Stimulated activated effector memory CD8-positive, alpha-beta T cell treated with anti-CD3 and anti-CD28 coated beads, Interleukin-12 subunit alpha, Interleukin-12 subunit beta, amount 100 ng/mL, for 72 hours (primary cell): ENCODE measurements at regions not wholly inside any gene's neighbourhood (a gene's known extent, or its start where the extent isn't known, plus 50 kb on each side); places are given as distances from the start of the nearest gene placed in this dataset.
A peak's percentile ranks its signal among the peaks of the same experiment; 100 is the strongest.
"Not testable (repeated sequence)": the region's sequence is repeated elsewhere in the genome, so short reads cannot be mapped to it uniquely, and the experiment has no call there.

Experiments used
- ATAC-seq: fragments of 150-1000 bp; cut with Tn5 transposase; 2 replicates; pipeline ENCODE4 v1.10.0; 2021
- DNase-seq, 2 donors: peaks; one replicate each; pipeline ENCODE4 v3.0.0; 2021 to 2022; ENCODE audit warnings: low spot score in 2 of 2
- H3K27ac Mint-ChIP-seq: one replicate; pipeline ENCODE4 v1.8.0; 2022; ENCODE audit warnings: mild to moderate bottlenecking, mixed read lengths
- H3K36me3 Mint-ChIP-seq: one replicate; pipeline ENCODE4 v1.8.0; 2022; ENCODE audit warnings: mild to moderate bottlenecking, mixed read lengths
- H3K4me1 Mint-ChIP-seq: one replicate; pipeline ENCODE4 v1.8.0; 2022; ENCODE audit warnings: mixed read lengths
- H3K4me3 Mint-ChIP-seq: one replicate; pipeline ENCODE4 v1.8.0; 2022; ENCODE audit warnings: mild to moderate bottlenecking, mixed read lengths
- H3K9me3 Mint-ChIP-seq: one replicate; pipeline ENCODE4 v1.8.0; 2022; ENCODE audit warnings: mixed read lengths

DNA sequence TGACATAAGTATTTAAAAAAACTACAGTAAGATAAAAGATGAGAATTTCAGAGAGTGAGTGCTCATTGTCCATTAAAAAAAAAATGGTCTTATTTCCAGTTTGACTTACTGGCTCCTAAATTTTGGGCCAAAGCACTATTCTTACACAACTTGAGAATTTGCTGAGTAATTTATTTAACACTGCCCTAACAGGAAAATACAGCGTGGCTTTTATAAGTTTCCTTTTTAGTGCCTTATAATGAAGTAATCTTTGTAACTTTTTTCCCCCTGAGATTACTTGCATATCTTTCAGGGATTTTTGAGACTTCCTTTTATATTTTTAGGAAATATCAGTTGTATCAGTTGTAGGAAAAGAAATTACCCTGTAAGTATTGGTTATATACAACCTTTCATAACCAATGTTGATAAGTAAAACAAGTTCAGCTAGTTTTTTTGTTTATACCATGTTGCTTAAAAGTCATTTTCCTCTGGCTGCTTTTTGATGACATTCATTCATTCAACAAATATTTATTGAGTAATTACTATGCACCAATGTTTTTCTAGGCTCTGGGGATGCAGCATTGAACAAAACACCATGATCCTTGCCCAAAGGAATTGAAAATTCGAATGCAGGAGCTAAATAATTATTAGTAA lies 106.4 kb upstream of the SGK1 start:
- ATAC-seq: no peak
- Mint-ChIP-seq H3K27ac (no peak overlapping the region), H3K36me3 (no peaks in the 10 kb centered on the region), H3K9me3 (no peaks in the 10 kb centered on the region), H3K4me3 (no peak overlapping the region), H3K4me1 (peaks cover 12% of the 10 kb centered on the region)
- DNase-seq: no peak

GRCh38 chr6:134422426-134423231 lies 104.7 kb upstream of the SGK1 start:
- Mint-ChIP-seq H3K4me1 (peaks cover 16% of the 10 kb centered on the region), H3K36me3 (no peaks in the 10 kb centered on the region), H3K9me3 (no peaks in the 10 kb centered on the region), H3K27ac (no peak overlapping the region), H3K4me3 (no peak overlapping the region)
- ATAC-seq (peak; percentile 59), DNase-seq (no peak)

- Mint-ChIP-seq H3K36me3 (no peaks in the 10 kb centered on the region), H3K9me3 (no peaks in the 10 kb centered on the region), H3K4me1 (peaks cover 21% of the 10 kb centered on the region), H3K27ac (no peak overlapping the region), H3K4me3 (no peak overlapping the region)
- DNase-seq (no peak), ATAC-seq (no peak)
Measured at GRCh38 chr6:134421501-134421900, 103.6 kb upstream of the SGK1 start.

DNA sequence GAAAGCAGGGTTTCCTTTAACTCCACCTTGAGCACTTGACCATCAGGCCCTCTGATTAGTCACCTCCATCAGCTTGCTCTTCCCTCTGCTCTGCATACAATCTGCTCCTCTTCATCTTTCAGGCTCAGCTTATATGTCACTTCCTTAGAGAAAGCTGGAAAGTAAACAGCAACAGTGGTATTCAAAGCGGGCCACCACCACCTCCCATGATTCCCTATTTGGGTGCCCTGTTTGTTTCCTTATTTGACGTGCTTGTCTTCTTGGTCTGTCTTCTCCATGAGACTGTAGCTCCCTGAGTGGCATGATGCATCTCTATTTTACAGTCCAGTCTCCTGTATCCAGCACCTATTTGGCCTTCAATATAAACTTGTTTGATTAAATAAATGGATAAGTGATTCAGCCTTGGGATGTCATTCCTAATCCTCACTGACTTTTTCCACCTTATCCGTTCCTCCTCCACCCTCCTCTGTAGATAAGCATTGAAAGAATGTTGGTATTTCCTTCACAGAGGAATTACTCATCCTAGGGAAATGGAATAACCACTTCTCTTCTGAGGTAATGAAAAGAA lies 102.8 kb upstream of the SGK1 start:
- Mint-ChIP-seq H3K27ac (no peak overlapping the region), H3K9me3 (no peaks in the 10 kb centered on the region), H3K4me3 (no peak overlapping the region), H3K4me1 (peaks cover 23% of the 10 kb centered on the region), H3K36me3 (no peaks in the 10 kb centered on the region)
- no peak for DNase-seq
- no peak for ATAC-seq

DNA sequence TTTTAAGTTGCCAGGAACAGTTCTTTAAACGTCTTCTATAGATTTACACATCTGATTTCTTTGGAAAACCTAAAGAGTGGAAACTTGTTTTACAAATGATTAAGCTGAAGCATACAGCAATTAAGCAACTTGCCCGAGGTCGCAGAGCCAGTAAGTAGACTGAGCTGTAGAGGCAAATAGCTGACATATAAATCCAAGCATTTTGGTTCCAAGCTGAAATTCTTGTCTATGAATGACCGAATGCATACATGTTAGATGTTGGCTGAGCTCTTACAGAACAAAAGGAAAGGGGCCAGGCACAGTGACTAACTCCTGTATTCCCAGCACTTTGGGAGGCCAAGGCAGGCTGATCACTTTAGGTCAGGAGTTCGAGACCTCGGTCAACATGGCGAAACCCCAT lies 101.8 kb upstream of the SGK1 start:
- ATAC-seq (no peak), DNase-seq (no peak)
- Mint-ChIP-seq H3K9me3 (no peaks in the 10 kb centered on the region), H3K36me3 (no peaks in the 10 kb centered on the region), H3K27ac (no peak overlapping the region), H3K4me1 (peaks cover 23% of the 10 kb centered on the region), H3K4me3 (no peak overlapping the region)

GRCh38 chr6:134416418-134417154 lies 98.7 kb upstream of the SGK1 start:
- Mint-ChIP-seq H3K4me1 (peaks cover 14% of the 10 kb centered on the region), H3K36me3 (no peaks in the 10 kb centered on the region)

GRCh38 chr6:134415656-134416055 lies 97.7 kb upstream of the SGK1 start:
- Mint-ChIP-seq H3K27ac (peak overlapping the region; percentile 71), H3K36me3 (no peaks in the 10 kb centered on the region), H3K4me3 (no peak overlapping the region), H3K9me3 (no peaks in the 10 kb centered on the region), H3K4me1 (peaks cover 14% of the 10 kb centered on the region)
- ATAC-seq (no peak), DNase-seq (no peak)

More at GRCh38 chr6:134416418-134417154, 98.7 kb upstream of the SGK1 start:
- DNase-seq (no peak), ATAC-seq (peak; percentile 86)
- H3K4me3 Mint-ChIP-seq: peak overlapping the region; percentile 22
- H3K9me3 Mint-ChIP-seq: no peaks in the 10 kb centered on the region
- H3K27ac Mint-ChIP-seq: peak overlapping the region; percentile 71

GRCh38 chr6:134415194-134415593 lies 97.3 kb upstream of the SGK1 start:
- ATAC-seq: no peak
- Mint-ChIP-seq H3K27ac (peak overlapping the region; percentile 71), H3K4me1 (peaks cover 14% of the 10 kb centered on the region), H3K4me3 (no peak overlapping the region), H3K9me3 (no peaks in the 10 kb centered on the region), H3K36me3 (no peaks in the 10 kb centered on the region)
- DNase-seq: no peak

GRCh38 chr6:134414793-134415192 lies 96.9 kb upstream of the SGK1 start:
- Mint-ChIP-seq H3K9me3 (no peaks in the 10 kb centered on the region), H3K27ac (no peak overlapping the region), H3K4me3 (no peak overlapping the region), H3K36me3 (no peaks in the 10 kb centered on the region), H3K4me1 (peaks cover 14% of the 10 kb centered on the region)
- ATAC-seq (no peak), DNase-seq (no peak)

GRCh38 chr6:134413241-134413643 lies 95.3 kb upstream of the SGK1 start:
- no peak overlapping the region for H3K4me3 Mint-ChIP-seq
- no peaks in the 10 kb centered on the region for H3K36me3 Mint-ChIP-seq
- H3K9me3 Mint-ChIP-seq: no peaks in the 10 kb centered on the region
- ATAC-seq (no peak), DNase-seq (no peak)
- H3K4me1 Mint-ChIP-seq: peaks cover 7% of the 10 kb centered on the region
- no peak overlapping the region for H3K27ac Mint-ChIP-seq

GRCh38 chr6:134410541-134410940 lies 92.6 kb upstream of the SGK1 start:
- no peaks in the 10 kb centered on the region for H3K36me3 Mint-ChIP-seq
- no peak overlapping the region for H3K27ac Mint-ChIP-seq
- ATAC-seq (no peak), DNase-seq (no peak)
- H3K9me3 Mint-ChIP-seq: no peaks in the 10 kb centered on the region
- no peak overlapping the region for H3K4me3 Mint-ChIP-seq
- no peaks in the 10 kb centered on the region for H3K4me1 Mint-ChIP-seq

- ATAC-seq: no peak
- no peaks in the 10 kb centered on the region for H3K9me3 Mint-ChIP-seq
Measured at GRCh38 chr6:134407791-134408190, 89.9 kb upstream of the SGK1 start.

GRCh38 chr6:134406311-134406710 lies 88.4 kb upstream of the SGK1 start:
- no peaks in the 10 kb centered on the region for H3K36me3 Mint-ChIP-seq
- ATAC-seq (no peak), DNase-seq (no peak)
- H3K9me3 Mint-ChIP-seq: no peaks in the 10 kb centered on the region
- no peak overlapping the region for H3K4me3 Mint-ChIP-seq
- H3K27ac Mint-ChIP-seq: no peak overlapping the region
- peaks cover 12% of the 10 kb centered on the region for H3K4me1 Mint-ChIP-seq

More at GRCh38 chr6:134407791-134408190, 89.9 kb upstream of the SGK1 start:
- no peak overlapping the region for H3K27ac Mint-ChIP-seq
- H3K4me1 Mint-ChIP-seq: peaks cover 4% of the 10 kb centered on the region
- no peak overlapping the region for H3K4me3 Mint-ChIP-seq
- DNase-seq: no peak
- H3K36me3 Mint-ChIP-seq: no peaks in the 10 kb centered on the region

- ATAC-seq: no peak
- no peak overlapping the region for H3K27ac Mint-ChIP-seq
- no peaks in the 10 kb centered on the region for H3K36me3 Mint-ChIP-seq
Measured at GRCh38 chr6:134405386-134406087, 87.6 kb upstream of the SGK1 start.

GRCh38 chr6:134403312-134403711 lies 85.4 kb upstream of the SGK1 start:
- ATAC-seq, H3K36me3 Mint-ChIP-seq, H3K9me3 Mint-ChIP-seq, H3K4me3 Mint-ChIP-seq, DNase-seq: not testable (repeated sequence)
- Mint-ChIP-seq H3K4me1 (peaks cover 17% of the 10 kb centered on the region), H3K27ac (peak overlapping the region; percentile 80)

More at GRCh38 chr6:134405386-134406087, 87.6 kb upstream of the SGK1 start:
- DNase-seq: no peak
- Mint-ChIP-seq H3K9me3 (no peaks in the 10 kb centered on the region), H3K4me1 (peaks cover 12% of the 10 kb centered on the region), H3K4me3 (no peak overlapping the region)
